ENCODE measurements at regions not wholly inside any gene's neighbourhood (a gene's known extent, or its start where the extent isn't known, plus 50 kb on each side); places are given as distances from the start of the nearest gene placed in this dataset.

DNA sequence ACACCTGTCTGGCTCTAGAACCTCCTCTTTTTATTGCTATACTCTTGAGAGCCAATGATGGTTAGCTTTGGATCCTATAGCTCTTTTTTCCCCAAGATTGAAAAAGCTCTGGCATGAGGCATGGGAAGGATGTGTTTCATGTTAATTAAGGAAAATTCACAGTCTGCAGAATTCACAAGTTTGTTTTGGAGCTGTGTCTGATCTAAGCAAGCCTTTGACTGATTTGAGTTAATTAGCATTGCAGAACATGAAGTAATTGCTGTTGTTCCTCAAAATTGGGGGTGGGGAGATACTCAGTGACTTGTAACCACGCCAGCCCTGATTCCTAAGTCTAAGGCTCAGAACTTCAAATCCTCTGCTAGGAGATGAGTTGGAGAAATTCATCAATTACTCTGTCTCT is 205.0 kb downstream of the SUDS3 start:
- TF ChIP-seq ELF1 (CRISPR knock-in tag; IDR thresholded peaks at IDR 0.05), result no peak
- no peak for TF ChIP-seq SMAD3 (CRISPR knock-in tag; IDR thresholded peaks at IDR 0.05)
- no peak for TF ChIP-seq ZSCAN21 (CRISPR knock-in tag; IDR thresholded peaks at IDR 0.05; ENCODE audit: borderline replicate concordance)
- TF ChIP-seq, protein P1, sequence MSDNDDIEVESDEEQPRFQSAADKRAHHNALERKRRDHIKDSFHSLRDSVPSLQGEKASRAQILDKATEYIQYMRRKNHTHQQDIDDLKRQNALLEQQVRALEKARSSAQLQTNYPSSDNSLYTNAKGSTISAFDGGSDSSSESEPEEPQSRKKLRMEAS (IDR thresholded peaks at IDR 0.05), result no peak
